Activated CD8-positive, alpha-beta memory T cell treated with anti-CD3 and anti-CD28 coated beads, Interleukin-2, amount 50 U/mL, for 24 hours (primary cell): ENCODE measurements at regions not wholly inside any gene's neighbourhood (a gene's known extent, or its start where the extent isn't known, plus 50 kb on each side); places are given as distances from the start of the nearest gene placed in this dataset.

Experiments
- DNase-seq: peaks from one replicate; pipeline ENCODE4 v3.0.0-alpha.2; 2020; ENCODE audit errors: extremely low read depth

- no peak for DNase-seq
These were observed 527.6 kb upstream of the MEX3C start for GRCh38 chr18:51724790-51725721.

GRCh38 chr18:51726614-51727013 is 529.1 kb upstream of the MEX3C start:
- DNase-seq: no peak

GRCh38 chr18:51727780-51728179 is 530.3 kb upstream of the MEX3C start:
- DNase-seq: no peak

GRCh38 chr18:51731070-51731469 is 533.6 kb upstream of the MEX3C start:
- DNase-seq: no peak

- no peak for DNase-seq
These were observed 537.1 kb upstream of the MEX3C start for GRCh38 chr18:51734576-51734975.

DNA sequence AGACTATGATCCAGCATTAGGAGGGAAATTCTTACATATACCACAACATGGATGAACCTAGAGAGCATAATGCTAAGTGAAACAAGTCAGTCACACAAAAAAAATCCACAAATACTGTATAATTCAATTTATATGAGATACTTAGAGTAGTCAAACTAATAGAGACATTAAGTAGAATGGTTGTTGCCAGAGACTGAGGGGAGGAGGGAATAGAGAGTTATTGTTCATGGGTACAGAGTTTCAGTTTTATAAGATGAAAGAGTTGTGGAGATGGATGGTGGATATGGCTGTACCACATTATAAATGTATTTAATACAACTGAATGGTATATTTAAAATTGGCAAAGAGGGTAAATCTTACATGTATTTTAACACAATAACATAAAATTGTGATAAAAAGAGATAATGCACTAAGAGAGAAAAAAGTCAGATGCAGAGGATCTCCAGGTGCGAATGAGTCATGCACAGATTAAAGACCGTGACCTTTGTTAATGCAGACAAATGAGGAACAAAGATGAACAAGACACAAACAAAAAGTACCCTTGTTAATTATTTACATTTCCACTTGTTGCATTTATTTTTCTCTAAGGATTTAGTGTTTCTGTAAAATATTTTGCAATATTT is 541.7 kb upstream of the MEX3C start:
- no peak for DNase-seq

DNA sequence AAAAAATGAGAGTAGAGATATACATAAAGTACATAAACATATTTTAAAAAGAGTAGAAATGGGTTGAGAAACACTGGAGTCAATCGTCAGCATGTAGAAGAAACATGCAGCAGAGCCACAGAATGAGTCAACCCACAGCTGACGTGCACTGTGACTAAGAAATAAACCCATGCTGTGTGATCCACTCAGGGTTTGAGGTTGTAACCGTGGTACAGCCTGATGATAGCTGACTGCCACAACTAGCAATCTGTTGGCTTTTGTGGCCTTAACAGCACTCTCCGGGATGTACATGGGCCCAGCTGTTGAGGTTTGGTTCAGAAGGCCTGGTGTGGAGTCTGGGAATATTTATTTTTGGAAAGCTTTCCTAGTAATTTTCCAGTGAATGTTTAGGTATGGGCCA is 554.4 kb upstream of the MEX3C start:
- no peak for DNase-seq

- DNase-seq: no peak
These were observed 556.0 kb upstream of the MEX3C start for GRCh38 chr18:51753365-51754057.

GRCh38 chr18:51754566-51754965 is 557.1 kb upstream of the MEX3C start:
- no peak for DNase-seq

DNA sequence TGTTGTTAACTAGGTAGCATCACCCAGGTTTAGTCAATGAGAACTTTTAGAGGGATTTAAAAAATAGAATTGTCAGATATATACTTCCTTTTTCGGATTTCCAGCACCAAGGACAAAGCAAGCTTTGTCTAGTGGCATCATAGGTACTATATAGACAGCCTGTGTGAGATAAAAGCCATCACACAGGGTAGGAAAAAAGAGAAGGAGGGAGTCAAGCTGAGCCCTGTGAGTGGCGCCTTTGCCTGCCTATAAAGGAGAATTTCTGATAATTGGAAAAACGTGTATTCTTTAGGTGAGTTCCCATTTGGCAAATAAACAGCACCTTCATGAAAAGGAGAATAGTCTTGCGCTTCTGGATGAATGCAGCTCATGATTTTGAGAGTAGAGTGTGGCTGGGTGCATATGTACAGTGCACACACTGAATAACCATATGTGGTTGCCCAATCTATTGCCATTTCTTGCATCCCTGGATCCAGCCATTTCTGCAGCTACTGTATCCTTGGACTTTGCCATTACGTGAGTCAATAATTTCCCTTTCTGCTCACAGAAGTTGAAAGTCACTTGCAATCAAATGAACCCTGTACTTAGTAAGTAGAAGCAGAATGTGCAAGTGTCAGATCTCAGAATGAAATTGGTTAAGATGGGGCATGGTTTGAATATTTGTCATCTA is 559.9 kb upstream of the MEX3C start:
- no peak for DNase-seq

DNA sequence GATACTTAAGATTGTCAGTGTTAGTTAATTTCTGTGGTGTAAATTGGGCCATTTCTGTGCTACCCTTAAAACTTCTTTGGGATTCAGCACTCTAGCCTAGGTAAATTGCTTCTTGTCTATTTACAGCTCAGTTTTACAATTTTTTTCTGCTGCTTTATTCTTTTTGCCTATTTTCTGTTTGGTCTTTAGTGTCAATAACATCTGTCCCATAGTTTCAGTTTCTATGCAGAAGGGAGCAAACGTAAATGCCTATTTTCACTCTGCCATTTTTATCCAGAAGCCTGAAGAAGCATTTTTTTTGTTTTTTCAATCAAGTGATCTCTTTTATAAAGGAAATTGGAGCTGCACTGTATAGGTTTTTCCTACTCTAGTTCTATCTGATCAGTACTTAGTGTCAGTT is 564.9 kb upstream of the MEX3C start:
- DNase-seq: no peak

DNA sequence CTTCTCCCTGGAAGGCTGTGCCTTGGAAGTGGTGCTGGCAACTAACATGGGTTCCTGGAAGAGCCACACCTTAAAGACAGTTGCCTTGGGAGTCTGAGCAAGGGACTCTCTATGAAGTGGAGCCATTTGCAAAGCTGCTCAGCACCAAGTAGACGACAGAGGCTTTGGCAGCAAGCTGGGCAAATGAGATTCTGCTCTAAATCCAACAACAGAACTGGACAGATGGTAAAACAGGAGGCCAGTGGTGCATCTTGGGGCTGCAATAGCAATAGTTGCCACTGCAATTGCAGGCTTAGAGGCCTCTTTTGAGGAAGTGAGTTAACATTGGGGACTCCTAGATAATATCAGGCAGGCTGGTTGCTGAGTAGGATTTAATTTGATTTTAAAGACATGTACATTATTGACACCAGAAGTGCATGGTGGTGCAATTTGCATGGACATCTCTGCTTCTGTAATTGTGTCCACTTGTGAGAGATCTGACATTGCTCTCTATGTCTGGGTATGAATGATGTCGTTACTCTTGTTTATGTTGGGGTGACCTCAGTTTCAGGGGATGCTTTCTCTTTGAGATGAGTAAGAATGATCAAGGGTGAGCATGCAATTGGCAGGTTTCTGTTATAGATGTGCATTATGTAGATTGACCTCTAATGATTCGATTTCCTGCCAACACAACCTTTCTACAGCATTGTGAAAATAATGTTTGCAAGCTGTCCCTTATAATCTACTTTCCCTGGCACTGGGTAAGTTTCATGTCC is 568.3 kb upstream of the MEX3C start:
- DNase-seq: no peak

- DNase-seq: no peak
These were observed 569.8 kb upstream of the MEX3C start for GRCh38 chr18:51767293-51767692.

DNA sequence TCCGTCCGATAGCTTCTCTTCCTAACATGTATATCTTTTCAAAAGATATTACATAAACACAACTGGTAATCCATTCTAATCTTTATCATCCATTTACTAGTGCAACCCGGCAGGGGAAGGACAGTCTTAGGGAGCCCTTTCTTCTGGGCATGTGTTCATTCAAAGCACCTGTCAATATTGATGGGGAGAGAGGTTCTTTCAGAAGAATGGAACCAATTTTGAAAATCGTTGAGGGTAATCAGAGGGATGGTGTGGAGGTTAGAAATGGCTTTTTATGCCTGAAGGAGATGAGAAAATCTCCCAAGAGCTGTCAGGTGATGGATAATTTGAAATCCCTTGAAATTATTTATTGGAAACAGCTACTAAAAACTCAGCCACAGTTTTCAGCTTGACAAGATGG is 561.9 kb upstream of the DCC start:
- no peak for DNase-seq

- DNase-seq: no peak
These were observed 550.1 kb upstream of the DCC start for GRCh38 chr18:51789871-51790270.

- DNase-seq: no peak
These were observed 538.5 kb upstream of the DCC start for GRCh38 chr18:51801514-51801913.

DNA sequence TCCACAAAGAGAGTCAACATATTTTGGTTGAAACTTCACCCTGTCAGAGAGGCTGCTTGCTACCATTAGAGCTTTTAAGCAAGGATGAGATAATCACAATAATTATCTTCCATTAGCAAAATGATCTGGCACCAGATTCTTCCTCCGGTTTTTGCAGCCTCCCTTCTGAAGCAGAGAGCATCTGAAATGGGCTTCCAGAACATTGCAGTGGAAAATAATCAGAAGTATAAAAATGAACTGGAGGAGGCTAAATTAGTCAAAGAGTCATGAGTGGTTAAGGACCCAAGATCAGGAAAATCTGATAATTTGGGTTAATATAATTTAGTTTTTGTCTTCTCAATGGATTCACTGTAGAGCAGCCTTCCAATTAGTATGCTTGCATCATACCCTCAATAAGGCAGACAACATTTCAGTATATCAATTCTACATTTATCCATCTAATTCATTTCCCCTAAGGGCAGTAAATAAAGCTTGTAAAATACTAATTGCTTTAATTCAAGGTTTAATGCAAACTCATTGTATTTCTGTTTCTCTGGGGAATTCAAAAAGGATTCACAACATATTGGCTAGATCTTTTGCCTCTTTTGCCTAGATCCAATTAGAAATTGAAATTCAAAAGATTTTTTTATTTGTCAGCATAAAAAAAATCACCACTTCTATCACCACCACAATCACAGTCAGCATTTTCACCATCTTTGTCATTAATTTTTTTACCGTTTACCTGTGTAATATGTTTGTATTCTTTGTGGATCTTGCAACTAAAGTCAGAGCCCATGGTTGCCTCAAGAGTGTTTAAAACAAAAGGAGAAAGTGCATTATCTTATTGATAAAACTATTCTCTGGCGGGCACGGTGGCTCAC is 537.2 kb upstream of the DCC start:
- no peak for DNase-seq

GRCh38 chr18:51807336-51807735 is 532.7 kb upstream of the DCC start:
- DNase-seq: no peak

DNA sequence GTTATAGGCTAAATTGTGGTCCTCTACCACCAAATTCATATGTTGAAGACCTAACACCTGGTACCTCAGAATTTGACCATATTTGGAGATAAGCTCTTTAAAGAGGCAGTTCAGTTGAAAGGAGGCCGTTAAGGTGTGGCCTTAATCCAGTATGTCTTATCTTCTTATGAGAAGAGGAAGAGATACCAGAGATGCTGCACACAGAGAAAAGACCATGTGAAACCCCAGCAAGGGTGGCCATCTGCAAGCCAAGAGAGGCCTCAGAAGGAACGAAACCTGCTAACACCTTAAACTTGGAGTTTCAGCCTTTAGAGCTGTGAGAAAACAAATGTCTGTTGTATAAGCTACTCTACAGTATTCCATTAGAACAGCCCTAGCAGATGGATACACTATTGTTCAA is 528.1 kb upstream of the DCC start:
- DNase-seq: no peak

- no peak for DNase-seq
These were observed 526.3 kb upstream of the DCC start for GRCh38 chr18:51813740-51814139.

DNA sequence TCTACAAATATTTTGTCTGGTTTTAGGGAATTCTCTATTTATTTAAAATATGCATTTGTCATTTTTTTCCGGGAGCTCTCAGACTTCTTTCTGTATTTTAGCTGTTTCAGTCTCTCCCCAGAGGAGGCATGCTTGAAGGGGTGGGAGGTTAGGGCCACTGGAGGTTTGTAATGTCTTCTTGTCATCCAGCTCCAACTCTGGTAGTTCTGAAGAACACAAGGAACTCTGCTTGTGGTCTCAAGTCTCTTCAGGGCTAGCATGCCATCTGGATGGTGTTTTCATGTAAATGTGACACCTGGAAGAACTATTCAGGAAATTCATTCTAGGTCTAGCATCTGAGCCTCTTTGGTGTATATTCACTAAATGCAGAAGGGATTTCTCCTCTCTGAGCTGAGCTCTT is 518.4 kb upstream of the DCC start:
- no peak for DNase-seq
